ENCODE measurements at regions not wholly inside any gene's neighbourhood (a gene's known extent, or its start where the extent isn't known, plus 50 kb on each side); places are given as distances from the start of the nearest gene placed in this dataset.

- TF ChIP-seq ATF2 (IDR thresholded peaks at IDR 0.05; ENCODE audit: low read length) (no peak), NRF1 (IDR thresholded peaks at IDR 0.05; ENCODE audit: low read depth, low read length) (no peak), CEBPB (IDR thresholded peaks at IDR 0.05; ENCODE audit: low read depth, low read length) (no peak), SRF (IDR thresholded peaks at IDR 0.05; ENCODE audit: low read depth, low read length) (no peak), SIRT6 (IDR thresholded peaks at IDR 0.05; ENCODE audit: low read length) (no peak), SP4 (IDR thresholded peaks at IDR 0.05; ENCODE audit: low read length) (no peak)
Observed at GRCh38 chr1:162997499-162998285, 71.5 kb upstream of the RGS4 start (continued).
